ENCODE measurements at regions not wholly inside any gene's neighbourhood (a gene's known extent, or its start where the extent isn't known, plus 50 kb on each side); places are given as distances from the start of the nearest gene placed in this dataset.

GRCh38 chr2:143964891-143965290, 555.0 kb downstream of the ZEB2 start:
- DNase-seq (ENCODE audit: low read depth): no peak
- Histone ChIP-seq H3K27me3 (ENCODE audit: control insufficient read depth, insufficient read depth, low read length) (no peaks in the 10 kb centered on the region), H3K36me3 (ENCODE audit: control insufficient read depth, insufficient read depth, low read length) (no peaks in the 10 kb centered on the region), H3K4me3 (ENCODE audit: low read depth, low read length) (no peak overlapping the region)
- TF ChIP-seq, protein P1, sequence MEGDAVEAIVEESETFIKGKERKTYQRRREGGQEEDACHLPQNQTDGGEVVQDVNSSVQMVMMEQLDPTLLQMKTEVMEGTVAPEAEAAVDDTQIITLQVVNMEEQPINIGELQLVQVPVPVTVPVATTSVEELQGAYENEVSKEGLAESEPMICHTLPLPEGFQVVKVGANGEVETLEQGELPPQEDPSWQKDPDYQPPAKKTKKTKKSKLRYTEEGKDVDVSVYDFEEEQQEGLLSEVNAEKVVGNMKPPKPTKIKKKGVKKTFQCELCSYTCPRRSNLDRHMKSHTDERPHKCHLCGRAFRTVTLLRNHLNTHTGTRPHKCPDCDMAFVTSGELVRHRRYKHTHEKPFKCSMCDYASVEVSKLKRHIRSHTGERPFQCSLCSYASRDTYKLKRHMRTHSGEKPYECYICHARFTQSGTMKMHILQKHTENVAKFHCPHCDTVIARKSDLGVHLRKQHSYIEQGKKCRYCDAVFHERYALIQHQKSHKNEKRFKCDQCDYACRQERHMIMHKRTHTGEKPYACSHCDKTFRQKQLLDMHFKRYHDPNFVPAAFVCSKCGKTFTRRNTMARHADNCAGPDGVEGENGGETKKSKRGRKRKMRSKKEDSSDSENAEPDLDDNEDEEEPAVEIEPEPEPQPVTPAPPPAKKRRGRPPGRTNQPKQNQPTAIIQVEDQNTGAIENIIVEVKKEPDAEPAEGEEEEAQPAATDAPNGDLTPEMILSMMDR (IDR thresholded peaks at IDR 0.05; ENCODE audit: insufficient read depth, low read length, poor library complexity, severe bottlenecking): no peak

GRCh38 chr2:143960177-143960576, 559.7 kb downstream of the ZEB2 start:
- DNase-seq (ENCODE audit: low read depth): no peak
- TF ChIP-seq, protein P1 (IDR thresholded peaks at IDR 0.05; ENCODE audit: insufficient read depth, low read length, poor library complexity, severe bottlenecking): no peak
- no peaks in the 10 kb centered on the region for H3K27me3 ChIP-seq (ENCODE audit: control insufficient read depth, insufficient read depth, low read length)
- no peaks in the 10 kb centered on the region for H3K36me3 ChIP-seq (ENCODE audit: control insufficient read depth, insufficient read depth, low read length)
- no peak overlapping the region for H3K4me3 ChIP-seq (ENCODE audit: low read depth, low read length)

DNA sequence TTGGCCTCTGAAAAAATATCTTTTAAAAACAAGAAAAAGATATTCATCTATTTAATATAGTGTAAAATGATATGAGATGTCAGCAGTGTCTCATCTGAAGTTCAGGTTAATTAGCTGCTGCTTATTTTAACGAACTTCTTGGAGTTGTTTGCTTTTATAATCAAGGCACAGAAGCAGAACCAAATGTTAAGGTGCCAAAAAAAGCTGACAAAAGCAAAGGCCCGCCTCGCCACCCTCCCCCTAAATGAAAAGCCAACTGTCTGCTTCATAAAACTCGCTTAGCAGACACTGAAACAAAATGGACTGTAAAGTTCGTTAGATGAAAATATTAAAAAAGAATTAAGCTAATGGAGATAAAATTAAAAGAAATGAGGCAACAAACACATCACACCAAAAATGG, 562.6 kb downstream of the ZEB2 start:
- H3K36me3 ChIP-seq (ENCODE audit: control insufficient read depth, insufficient read depth, low read length): no peaks in the 10 kb centered on the region
- no peak for DNase-seq (ENCODE audit: low read depth)
- no peaks in the 10 kb centered on the region for H3K27me3 ChIP-seq (ENCODE audit: control insufficient read depth, insufficient read depth, low read length)
- TF ChIP-seq, protein P1 (IDR thresholded peaks at IDR 0.05; ENCODE audit: insufficient read depth, low read length, poor library complexity, severe bottlenecking): no peak
- H3K4me3 ChIP-seq (ENCODE audit: low read depth, low read length): no peak overlapping the region

DNA sequence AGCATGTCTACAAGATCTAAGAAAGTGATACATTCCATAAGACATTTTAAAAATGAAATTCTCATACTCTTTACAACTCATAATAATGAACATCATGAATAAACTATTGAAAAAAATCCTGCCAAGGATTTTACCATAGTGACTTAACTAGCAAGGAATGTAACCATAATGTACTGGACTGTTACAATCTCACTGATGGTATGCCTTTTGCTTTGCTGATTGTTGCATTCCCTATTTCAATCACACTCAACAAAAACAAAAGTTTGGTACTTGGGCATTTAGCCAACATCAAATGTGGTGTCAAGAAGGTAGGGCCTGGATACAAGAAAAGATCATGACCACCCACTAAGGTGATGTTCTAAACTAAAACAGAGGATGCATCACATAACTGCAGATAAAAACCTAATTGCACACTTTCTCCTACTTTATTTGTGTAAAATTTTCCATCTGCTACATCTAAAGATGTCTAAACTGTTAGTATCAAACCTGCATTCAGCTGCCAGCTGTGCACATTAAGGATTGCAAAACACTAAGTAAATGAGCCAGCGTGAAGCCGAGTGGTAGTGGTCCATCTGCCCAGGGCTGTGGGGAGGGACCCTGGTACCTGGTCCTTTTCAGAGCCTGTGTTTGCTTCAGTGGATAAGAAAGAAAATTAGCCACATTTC, 564.4 kb downstream of the ZEB2 start:
- H3K36me3 ChIP-seq (ENCODE audit: control insufficient read depth, insufficient read depth, low read length): no peaks in the 10 kb centered on the region
- no peaks in the 10 kb centered on the region for H3K27me3 ChIP-seq (ENCODE audit: control insufficient read depth, insufficient read depth, low read length)
- DNase-seq (ENCODE audit: low read depth): peak; percentile 31
- H3K4me3 ChIP-seq (ENCODE audit: low read depth, low read length): no peak overlapping the region
- TF ChIP-seq, protein P1 (IDR thresholded peaks at IDR 0.05; ENCODE audit: insufficient read depth, low read length, poor library complexity, severe bottlenecking): no peak

DNA sequence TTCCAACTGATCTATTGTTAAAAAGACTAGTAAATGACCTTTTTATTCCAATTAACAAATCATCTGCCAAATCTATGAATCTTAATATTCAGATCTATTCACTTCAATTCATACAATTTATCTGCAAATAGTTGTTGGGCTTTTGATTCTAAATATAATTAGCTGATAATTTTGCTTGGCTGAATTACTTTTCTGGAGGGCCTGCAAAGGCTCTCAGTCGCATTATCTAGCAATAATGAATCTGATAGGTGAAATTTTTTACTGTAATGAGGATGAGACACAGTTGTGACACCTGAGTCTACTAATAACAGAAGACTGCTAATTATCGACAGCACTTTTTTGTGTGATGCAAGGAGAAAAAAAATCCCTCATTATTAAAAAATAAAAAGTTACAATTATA, 565.1 kb downstream of the ZEB2 start:
- no peak for DNase-seq (ENCODE audit: low read depth)
- TF ChIP-seq, protein P1 (IDR thresholded peaks at IDR 0.05; ENCODE audit: insufficient read depth, low read length, poor library complexity, severe bottlenecking): no peak
- Histone ChIP-seq H3K4me3 (ENCODE audit: low read depth, low read length) (no peak overlapping the region), H3K27me3 (ENCODE audit: control insufficient read depth, insufficient read depth, low read length) (no peaks in the 10 kb centered on the region), H3K36me3 (ENCODE audit: control insufficient read depth, insufficient read depth, low read length) (no peaks in the 10 kb centered on the region)

GRCh38 chr2:143954186-143954585, 565.7 kb downstream of the ZEB2 start:
- DNase-seq (ENCODE audit: low read depth): no peak
- no peaks in the 10 kb centered on the region for H3K36me3 ChIP-seq (ENCODE audit: control insufficient read depth, insufficient read depth, low read length)
- TF ChIP-seq, protein P1 (IDR thresholded peaks at IDR 0.05; ENCODE audit: insufficient read depth, low read length, poor library complexity, severe bottlenecking): no peak
- no peak overlapping the region for H3K4me3 ChIP-seq (ENCODE audit: low read depth, low read length)
- no peaks in the 10 kb centered on the region for H3K27me3 ChIP-seq (ENCODE audit: control insufficient read depth, insufficient read depth, low read length)
